ENCODE measurements at regions not wholly inside any gene's neighbourhood (a gene's known extent, or its start where the extent isn't known, plus 50 kb on each side); places are given as distances from the start of the nearest gene placed in this dataset.

- ATAC-seq (no peak), FAIRE-seq (no peak)
- CTCF ChIA-PET, result interaction anchor here (1.3 to 1.8 kb wide), 2 partner anchors 20 to 173 kb away, joined by 3 to 6 read pairs; no protein-coding TSS in a partner anchor
These were observed 225.1 kb upstream of the CHRNA7 start for GRCh38 chr15:31805090-31805662.

More at GRCh38 chr15:31805090-31805662, 225.1 kb upstream of the CHRNA7 start:
- no peak overlapping the region for H3K4me3 ChIP-seq
- no peak overlapping the region for H3K4me2 ChIP-seq
- H3K9me3 ChIP-seq, result no peaks in the 10 kb centered on the region
- DNase-seq (ENCODE audit: low read depth in 1 of 2, low spot score in 1 of 2), result no peak
- no peak for TF ChIP-seq EP300 (IDR thresholded peaks at IDR 0.05)
- no peak for TF ChIP-seq E2F6 (IDR thresholded peaks at IDR 0.05; ENCODE audit: borderline replicate concordance, low read depth)
- no peak for TF ChIP-seq MYC (IDR thresholded peaks at IDR 0.05; ENCODE audit: borderline replicate concordance, low read length)
- no peak for TF ChIP-seq CBX8 (IDR thresholded peaks at IDR 0.05)
- TF ChIP-seq MAX (IDR thresholded peaks at IDR 0.05), result no peak
- no peak for TF ChIP-seq HOXB13 (CRISPR knock-in tag; IDR thresholded peaks at IDR 0.05; ENCODE audit: low read depth)
- TF ChIP-seq ELK1 (IDR thresholded peaks at IDR 0.05; ENCODE audit: low read depth, low read length), result no peak
- TF ChIP-seq RNF2 (IDR thresholded peaks at IDR 0.05; ENCODE audit: borderline replicate concordance, low read depth), result no peak
- TF ChIP-seq JUNB (IDR thresholded peaks at IDR 0.05), result no peak
- no peak for TF ChIP-seq RARB (CRISPR knock-in tag; IDR thresholded peaks at IDR 0.05)
- no peak for TF ChIP-seq REST (IDR thresholded peaks at IDR 0.05)
- TF ChIP-seq USF2 (IDR thresholded peaks at IDR 0.05), result no peak
- no peak for TF ChIP-seq MAZ (IDR thresholded peaks at IDR 0.05; ENCODE audit: borderline replicate concordance, low read depth, low read length)
- TF ChIP-seq EHMT2 (IDR thresholded peaks at IDR 0.05; ENCODE audit: low read depth), result no peak
- TF ChIP-seq HES2 (IDR thresholded peaks at IDR 0.05), result no peak
- no peak for TF ChIP-seq CHD4 (IDR thresholded peaks at IDR 0.05; ENCODE audit: borderline replicate concordance)
- no peak for TF ChIP-seq HDAC2 (IDR thresholded peaks at IDR 0.05)
- no peak for TF ChIP-seq TP53 (CRISPR knock-in tag; IDR thresholded peaks at IDR 0.05)
- WGBS (ENCODE audit: missing lambda C conversion rate), result 45% methylated on average over 5 of the region's 5 CpGs
- peaks cover 8% of the 10 kb centered on the region; the same call in 1 of the 3 replicates for H3K4me1 ChIP-seq
- no peak overlapping the region for H3K27ac ChIP-seq
- POLR2A ChIA-PET, result no interaction called here

All from A549 (cell line).